NCI-H146 treated with DMSO at 0.1 percent for 48 hours (cell line): ENCODE measurements at regions not wholly inside any gene's neighbourhood (a gene's known extent, or its start where the extent isn't known, plus 50 kb on each side); places are given as distances from the start of the nearest gene placed in this dataset.
"Not testable (repeated sequence)": the region's sequence is repeated elsewhere in the genome, so short reads cannot be mapped to it uniquely, and the experiment has no call there.

Experiments
- DNase-seq: peaks from one replicate; lab custom pipeline; 2025; ENCODE audit not compliant: unreplicated experiment; lab: John Stamatoyannopoulos, UW

DNA sequence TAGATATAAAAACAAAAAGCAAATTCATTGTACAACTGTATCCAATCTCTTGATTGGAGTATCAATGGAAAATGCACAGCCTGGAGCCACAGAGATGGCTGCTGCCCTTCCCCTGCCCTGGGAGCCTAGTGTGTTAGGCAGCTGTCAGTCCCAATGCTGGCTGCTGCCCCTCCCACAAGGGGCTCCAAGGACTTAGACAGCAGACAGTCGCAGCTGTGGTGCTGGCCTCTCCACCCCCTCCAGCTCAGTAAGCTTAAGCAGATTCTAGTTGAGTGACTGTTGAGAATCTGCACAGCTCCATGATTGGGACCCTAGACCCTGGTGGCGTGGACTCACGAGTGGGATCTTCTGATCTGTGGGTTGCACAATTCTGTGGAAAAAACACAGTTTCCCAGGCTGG, 1511.2 kb downstream of the FAM181B start:
- no peak for DNase-seq

DNA sequence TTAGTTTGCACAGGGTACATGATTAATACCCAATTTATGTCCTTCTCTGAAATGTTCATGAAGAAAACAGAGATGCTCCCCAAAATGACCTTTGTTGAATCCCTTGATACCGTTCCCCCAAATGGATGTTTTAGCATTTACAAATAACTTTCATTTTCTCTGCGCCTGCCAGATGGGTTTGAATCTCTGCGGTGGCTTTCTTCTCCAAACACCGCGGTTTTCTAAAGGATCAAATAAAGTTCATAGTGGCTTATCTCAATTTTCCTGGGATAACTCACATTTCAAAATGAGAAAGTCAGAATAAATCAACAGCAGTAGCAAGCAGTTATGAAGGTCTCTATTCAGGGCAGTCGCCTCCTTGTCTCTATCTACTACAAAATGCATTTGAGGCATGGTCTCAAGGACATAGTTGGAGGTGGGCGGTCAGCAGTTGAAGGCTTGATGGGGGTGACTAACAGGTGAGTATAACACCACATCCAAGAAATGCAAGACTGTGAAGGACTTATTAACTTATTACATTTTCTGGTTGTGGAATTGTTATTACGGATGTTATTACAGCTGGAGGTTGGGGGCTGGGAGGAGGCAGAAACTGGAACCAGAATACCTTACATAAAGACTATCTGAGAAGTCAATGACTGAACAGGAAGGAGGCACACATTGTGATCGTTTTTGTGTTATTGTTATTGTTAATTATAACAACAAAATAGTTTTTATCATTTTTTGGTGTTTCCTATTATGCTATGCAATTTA, 1513.3 kb downstream of the FAM181B start:
- DNase-seq = no peak

DNA sequence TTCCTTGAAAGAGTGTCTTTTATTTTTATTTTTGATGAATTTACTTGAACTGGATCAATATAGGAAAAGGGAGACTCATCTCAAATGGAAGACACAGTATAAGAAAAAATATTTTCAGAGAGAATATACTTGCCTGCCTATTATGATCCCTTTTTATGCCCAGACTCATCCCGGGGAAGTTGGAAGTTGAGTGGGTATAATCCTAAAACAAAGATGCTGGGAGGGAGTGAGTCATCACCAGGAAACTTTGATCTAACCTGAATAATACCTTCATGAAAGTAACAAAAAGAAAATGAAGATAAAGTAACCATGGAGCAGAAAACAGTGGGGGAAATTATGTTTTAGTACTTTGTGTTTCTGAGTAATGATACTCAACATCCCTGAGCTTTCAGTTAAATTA, 1514.0 kb downstream of the FAM181B start:
- DNase-seq = no peak

DNA sequence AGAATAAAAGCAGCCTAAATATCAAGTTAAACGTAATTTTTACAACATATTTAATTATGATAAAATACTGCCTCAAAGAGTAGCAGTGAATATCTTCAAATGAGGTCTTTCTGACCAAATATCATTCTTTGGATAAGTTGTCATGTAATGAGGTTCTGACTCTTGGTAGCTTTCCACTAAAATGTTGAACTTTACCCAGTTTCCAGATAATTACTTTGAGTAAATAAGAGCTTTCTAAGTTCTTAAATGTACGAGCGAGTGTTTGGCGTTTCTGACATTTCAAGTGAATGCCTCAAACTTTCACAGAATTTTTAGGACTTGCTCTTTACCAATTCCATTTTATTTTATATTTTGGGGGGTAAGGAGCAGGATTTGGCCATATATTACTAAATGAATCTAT, 1515.2 kb downstream of the FAM181B start:
- DNase-seq = no peak

DNA sequence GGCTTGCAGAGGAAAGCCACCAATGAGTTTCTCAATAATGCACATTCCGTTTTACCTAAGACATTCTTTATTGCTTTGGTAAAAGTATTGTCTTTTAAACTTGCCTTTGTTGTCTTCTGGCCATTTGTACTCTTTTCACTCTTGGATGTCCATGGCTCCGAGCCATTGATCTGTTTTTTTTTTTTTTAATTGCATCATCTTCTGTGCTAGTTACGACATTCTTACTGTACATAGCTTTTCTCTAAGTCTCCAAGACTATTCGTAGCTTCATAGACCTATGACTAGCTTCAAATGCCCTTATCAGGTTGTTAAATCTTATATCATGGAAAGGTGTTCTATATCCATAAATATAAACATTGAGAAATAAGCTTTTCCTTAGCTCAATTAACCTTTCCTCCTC, 1522.6 kb downstream of the FAM181B start:
- no peak for DNase-seq

DNA sequence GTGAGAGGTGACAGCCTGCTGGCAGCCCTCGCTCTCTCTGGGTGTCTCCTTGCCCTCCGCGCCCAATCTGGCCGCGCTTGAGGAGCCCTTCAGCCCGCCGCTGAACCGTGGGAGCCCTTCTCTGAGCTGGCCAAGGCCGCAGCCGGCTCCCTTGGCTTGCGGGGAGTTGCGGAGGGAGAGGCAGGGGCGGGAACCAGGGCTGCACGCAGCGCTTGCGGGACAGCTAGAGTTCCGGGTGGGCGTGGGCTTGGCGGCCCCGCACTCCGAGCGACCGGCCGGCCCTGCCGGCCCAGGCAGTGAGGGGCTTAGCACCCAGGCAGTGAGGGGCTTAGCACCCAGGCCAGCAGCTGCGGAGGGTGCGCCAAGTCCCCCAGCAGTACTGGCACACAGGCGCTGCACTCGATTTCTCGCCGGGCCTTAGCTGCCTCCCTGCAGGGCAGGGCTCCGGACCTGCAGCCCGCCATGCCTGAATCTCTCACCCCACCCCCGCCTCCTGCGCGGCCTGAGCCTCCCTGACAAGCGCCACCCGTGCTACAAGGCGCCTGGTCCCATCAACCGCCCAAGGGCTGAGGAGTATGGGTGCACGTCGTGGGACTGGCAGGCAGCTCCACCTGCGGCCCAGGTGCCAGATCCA, 1526.1 kb downstream of the FAM181B start:
- no peak for DNase-seq

DNA sequence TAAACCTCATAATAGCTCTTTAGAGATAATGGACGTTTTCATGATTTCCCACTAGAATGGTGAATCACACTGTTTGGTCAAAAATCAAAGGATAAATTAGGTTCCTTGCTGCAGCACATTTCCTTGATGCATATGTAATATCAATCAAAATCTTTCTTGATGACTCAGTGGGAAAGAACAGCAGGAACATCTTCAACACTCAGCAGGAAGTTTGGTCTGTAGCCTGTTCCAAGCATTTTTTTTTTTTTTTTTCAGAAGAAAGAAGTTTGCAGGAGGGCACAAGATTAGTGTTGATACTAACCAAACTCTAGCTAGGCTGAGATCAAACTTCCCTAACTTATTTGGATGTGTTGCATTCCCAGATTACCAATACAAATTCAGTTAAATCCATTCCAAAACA, 1529.8 kb downstream of the FAM181B start:
- DNase-seq = no peak

DNA sequence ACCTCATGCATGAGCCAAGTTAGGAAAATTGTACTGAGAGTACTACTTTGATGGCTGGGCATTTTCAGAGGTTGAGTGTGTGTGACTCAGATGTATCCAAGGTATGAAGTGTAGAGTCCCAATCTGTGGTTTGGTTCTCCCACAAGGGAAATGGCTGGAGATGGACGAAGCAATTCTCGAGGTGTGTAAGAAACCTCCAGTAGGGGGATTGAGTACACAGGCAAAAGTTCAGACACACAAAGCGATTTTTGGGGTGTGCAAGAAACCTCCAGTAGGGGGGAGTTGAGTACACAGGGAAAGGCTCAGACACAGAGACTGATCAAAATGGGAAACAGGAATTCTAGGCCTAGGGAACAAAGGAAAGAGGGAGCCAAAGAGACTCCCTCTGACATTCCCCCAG, 1536.3 kb downstream of the FAM181B start:
- no peak for DNase-seq

DNA sequence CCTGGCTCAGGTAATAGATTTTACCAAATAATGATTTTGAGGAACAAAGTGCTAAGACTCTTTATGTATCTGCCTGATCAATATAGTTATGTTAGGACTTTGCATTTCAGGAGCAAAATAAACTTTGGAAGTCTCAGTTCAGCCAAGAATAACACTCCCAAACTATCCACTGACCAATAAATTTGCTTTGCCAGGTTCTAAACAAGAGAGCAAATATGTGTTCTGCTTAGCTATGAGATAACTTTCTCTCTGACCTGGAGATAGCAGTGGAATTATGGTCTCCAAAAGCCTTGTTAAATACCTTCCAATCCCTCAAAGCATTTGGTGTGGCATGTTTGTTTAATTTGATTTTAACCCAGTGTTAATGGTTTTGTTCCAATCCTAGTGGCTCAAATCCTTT, 1541.1 kb downstream of the FAM181B start:
- no peak for DNase-seq

DNA sequence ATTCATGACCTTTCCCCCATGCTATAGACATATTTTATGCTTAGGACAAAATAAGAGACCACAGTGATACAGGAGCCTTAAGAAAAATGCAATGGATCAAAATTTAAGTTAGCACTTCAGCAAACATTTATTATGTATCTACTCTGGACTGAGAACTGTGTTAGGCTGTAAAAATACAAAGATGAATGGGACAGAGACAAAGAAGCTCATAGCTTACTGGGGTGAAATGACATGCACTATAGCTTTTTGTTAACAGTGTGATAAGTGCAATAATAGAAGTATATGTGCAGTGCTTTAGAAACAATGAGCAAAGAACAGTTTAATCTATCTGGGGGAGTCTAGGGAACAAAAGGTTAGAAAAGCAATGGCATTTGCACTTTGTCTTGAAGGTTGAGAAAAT, 1543.1 kb downstream of the FAM181B start:
- DNase-seq = no peak

DNA sequence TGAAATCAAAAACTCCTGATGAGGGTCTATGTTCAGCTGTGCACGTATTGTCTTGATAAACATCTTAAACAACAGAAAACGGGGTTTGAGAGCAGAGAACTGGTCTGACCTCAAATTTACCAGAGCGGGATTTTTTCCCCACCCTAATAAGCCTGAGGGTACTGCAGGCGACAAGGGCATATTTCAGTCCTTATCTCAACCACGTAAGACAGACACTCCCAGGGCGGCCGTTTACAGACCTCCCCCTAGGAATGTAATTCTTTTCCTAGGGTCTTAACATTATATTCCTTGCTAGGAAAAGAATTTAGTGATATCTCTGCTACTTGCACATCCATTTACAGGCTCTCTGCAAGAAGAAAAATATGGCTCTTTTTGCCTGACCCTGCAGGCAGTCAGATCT, 1546.6 kb downstream of the FAM181B start:
- not testable (repeated sequence) for DNase-seq

DNA sequence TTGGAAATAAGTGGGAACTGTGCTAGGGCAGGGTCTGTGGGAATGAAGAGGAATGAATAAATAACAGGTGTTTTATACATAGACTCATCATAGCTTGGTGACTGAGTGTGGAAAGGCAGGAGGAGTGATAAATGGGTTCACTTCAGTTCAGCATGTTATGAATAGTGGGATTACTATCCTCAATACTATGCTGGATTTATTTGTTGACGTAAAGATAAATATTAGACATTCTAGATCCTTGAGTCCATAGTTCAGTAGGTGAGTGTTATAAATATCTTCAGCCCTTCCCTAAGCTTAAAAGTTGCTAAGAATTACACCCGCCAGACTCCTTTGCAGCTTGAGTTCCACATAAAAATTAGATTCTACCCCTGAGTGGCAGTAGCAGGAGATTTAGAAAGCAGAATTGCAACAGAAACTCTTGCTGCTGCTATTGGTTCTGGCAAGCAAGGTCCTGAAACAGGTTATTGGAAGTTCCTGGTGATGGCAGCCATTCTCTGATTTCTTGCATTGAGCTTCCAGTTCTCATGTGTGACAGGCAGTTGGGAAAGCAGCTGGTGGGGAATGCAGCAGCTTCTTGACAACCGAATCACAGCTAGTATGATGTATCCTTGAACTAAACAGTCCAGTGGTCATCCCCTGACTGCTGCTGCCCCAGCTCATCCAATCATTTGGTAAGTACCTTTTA, 1558.9 kb downstream of the FAM181B start:
- DNase-seq = no peak

DNA sequence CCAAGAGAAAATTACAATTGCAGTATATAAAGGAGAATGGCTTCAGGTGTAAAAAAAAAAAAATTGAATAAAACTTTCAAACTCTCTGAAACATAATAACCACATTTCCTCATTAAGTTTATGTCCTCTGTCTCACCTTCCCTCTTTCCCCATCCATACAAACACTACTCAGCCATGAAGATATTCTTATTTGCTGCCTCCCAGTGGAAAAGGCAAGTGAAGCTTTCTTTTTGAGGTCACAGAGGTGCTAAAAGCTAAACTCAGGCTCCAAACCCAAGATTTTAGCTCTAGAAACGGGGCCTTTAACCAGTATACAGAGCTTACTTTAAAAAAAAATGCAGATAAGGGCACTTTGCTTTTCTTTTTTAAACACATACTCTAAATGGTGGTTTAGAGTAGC, 1568.5 kb downstream of the FAM181B start:
- DNase-seq = no peak

DNA sequence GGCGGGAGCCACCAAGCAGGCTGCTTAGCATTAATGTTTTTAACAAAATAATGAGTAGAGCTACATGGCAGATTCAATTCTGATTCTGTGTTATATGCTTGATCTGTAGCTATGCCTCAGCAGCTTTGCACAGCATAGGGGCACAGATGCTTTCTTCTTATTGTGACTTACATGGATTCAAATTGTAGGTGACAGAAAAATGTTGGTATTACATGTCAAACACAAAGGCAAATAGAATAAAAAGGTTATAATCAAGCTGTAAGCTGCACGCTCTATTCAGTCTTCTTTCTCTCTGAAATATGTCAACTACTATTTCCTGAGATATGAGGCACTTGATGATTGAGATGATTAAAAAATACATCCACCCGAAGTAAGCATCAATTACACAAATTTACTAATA, 1573.8 kb downstream of the FAM181B start:
- DNase-seq = no peak

DNA sequence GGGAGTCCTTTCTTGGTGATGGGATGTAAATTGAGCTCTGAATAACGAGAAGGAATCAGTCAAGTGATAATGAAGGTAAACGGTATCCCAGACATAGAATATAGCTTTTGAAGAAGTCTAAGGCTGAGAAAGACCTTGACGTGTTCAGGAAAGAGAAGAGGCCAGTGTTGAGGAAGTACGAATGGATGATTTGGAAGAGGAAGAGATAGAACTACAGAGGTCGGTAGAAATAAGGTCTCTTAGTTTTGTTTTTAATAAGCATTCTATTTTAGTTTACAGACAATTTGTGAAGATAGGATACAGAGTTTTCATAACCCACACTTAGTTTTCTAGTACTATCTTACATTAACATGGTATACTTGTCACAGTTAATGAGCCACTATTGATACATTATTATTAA, 1598.1 kb downstream of the FAM181B start:
- no peak for DNase-seq

DNA sequence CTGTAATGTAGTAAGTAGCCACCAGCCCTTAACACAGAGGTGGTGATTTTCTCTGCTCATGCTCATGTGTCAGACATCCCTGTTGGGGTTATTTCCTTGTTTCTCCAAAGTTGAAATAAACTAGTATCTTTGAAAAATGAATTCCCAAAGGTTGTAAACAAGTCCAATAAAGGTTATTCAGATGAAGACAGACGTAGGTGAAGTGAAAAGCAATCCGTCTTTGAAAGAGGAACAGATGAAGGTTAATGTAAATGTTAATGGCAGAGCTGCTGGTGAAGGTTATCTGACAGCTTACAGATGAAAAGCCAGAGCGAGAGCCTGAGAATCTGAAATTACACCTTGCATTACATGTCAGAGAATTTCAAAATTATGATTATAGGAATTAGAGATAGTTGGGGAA, 1604.0 kb downstream of the FAM181B start:
- DNase-seq = no peak

DNA sequence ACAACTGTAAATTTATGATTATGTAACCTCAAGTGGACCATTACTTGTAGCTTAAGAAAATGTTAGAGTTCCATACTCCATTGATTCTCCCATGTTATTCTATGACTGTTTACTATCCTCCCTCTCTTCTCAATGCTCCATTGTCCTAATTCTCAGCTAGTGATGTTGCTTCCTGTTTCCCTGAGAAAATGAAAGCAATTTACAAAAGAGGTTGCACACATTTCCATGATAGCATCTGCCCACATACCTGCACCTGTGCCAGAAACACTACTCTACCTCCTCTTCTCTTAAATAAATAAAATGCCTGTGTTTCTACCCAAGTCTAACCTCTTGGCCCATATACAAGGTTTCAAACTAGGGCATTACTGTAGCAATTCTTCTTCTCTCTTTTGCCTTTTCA, 1620.9 kb downstream of the FAM181B start:
- no peak for DNase-seq

DNA sequence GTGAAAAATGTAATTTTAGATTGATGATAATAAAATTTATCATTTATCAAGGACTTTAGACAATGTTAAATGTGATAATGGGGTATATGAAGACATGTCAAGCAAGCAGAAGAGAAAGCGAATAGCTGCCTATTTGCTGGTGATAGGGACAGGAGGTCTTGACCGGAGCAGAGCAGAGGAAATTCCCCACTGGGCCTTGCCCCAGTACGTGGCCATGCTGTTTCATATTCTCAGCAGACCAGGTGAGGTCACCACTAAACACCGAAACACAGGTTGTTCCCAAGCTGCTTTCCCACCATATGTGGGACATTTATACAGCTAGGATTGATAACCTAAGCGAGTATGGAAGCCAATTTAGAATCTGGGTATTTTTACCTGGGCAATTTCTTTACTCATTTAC, 1629.6 kb downstream of the FAM181B start:
- DNase-seq = no peak

DNA sequence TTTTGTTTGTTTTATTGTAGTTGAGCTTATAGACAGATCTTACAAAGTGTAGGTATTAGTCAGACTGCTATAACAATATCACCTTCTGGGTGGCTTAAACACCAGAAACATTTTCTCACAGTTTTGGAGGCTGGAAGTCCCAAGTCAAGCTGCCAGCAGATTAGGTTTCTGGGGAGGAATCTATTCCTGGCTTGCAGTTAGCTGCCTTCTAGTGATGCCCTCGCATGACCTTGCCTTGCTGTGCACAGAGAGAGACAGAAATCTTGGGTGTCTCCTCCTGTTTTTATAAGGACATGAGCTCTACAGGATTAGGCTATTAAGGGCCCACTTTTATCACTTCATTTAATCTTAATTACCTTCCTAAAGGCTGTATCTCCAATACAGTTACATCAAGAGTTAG, 1635.2 kb downstream of the FAM181B start:
- no peak for DNase-seq

DNA sequence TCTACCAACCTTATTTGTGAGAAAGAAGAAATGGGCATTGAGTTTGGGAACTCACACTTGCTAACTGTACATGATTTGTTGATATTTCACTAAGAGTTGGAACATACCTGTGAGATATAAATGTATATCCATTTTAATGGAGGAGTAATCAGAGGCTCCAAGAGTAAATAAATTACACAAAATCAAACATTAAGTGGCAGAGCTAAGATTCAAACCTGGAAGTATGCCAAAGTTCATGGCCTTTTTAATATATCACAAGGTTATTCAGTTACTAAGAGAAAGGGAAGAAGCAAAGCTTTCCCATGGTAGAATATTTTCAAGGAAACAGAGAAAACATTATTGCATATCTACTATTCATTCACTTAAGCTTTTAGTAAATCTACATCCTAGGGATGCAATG, 1641.1 kb downstream of the FAM181B start:
- DNase-seq = no peak

DNA sequence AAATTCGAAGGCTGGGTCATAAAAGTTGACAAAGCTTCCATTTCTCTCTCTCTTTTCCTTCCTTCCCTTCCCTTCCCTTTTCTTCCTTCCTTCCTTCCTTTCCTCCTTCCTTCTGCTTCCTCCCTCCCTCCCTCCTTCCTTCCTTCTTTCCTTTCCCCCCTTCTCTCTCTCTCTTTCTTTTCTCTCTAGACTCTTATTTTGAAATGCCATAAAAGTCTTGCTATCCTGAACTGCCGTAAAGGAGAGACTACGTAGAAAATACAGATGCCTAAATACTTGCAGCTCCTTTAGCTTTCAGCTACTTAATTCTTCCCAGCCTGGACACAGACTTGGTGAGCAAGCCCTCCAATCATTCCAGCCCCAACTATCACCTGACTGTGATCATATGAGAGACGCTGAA, 1644.4 kb downstream of the FAM181B start:
- no peak for DNase-seq

DNA sequence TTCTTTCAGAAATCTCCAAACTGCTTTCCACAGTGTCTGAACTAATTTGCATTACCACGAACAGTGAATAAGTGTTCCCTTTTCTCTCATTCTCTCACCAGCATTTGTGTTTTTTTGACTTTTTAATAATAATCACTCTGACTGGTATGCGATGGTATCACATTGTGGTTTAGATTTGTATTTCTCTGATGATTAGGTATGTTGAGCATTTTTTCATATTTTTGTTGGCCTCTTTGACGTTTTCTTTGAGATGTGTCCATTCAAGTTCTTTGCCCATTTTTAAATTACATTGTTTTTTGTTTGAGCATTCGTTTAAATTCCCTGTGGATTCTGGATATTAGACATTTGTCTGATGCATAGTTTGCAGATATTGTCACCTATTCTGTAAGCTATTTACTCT, 1639.6 kb upstream of the TENM4 start:
- no peak for DNase-seq
